Adrenal gland (tissue), 9 donors: ENCODE measurements at regions not wholly inside any gene's neighbourhood (a gene's known extent, or its start where the extent isn't known, plus 50 kb on each side); places are given as distances from the start of the nearest gene placed in this dataset.

ENCODE experiments used
- DNase-seq, 7 donors: peaks; one replicate each; pipeline ENCODE4 v3.0.0-alpha.2; 2019 to 2020
- H3K27ac ChIP-seq, 5 donors: fragments of 200-600 bp; sonication (generic) in 4 of 5; 1 replicate in 3 of 5; 2 replicates in 2 of 5; pipeline versions ENCODE4 v1.5.1 to v1.8.0; 2016 to 2020; ENCODE audit warnings: mild to moderate bottlenecking in 1 of 5
- H3K27me3 ChIP-seq: fragments of 200-600 bp; 2 replicates; pipeline ENCODE4 v1.8.0; 2021
- H3K36me3 ChIP-seq, 2 donors: fragments of 200-600 bp; replicated peaks in 1 of 2; 1 replicate in 1 of 2; 2 replicates in 1 of 2; pipeline versions ENCODE4 v1.5.1 to v1.8.0; 2018 to 2022
- H3K4me1 ChIP-seq, 2 donors: fragments of 200-600 bp; replicated peaks in 1 of 2; 1 replicate in 1 of 2; 2 replicates in 1 of 2; pipeline versions ENCODE4 v1.5.1 to v1.8.0; 2018 to 2021
- H3K4me3 ChIP-seq, 4 donors: fragments of 200-600 bp; sonication (generic) in 3 of 4; one replicate each; pipeline ENCODE4 v1.5.1; 2016 to 2018
- H3K9me3 ChIP-seq, 3 donors: fragments of 200-600 bp; sonication (generic) in 1 of 3; replicated peaks in 1 of 3; 1 replicate in 2 of 3; 2 replicates in 1 of 3; pipeline versions ENCODE4 v1.5.1 to v1.8.0; 2016 to 2021
- POLR2A ChIP-seq, 2 donors: fragments of 450-650 bp; IDR thresholded peaks; one replicate each; pipeline ENCODE4 v1.6.1; 2017; ENCODE audit warnings: antibody characterized with exemption in 2 of 2, mild to moderate bottlenecking in 2 of 2, moderate library complexity in 1 of 2
- WGBS, 4 donors: extraction: QIAGEN DNeasy Blood & Tissue Kit in 2 of 4; methylation state at CpG; one replicate each; pipeline versions ENCODE4 v1.1.5 to v1.1.7; 2013 to 2017; 5-methylcytosine and 5-hydroxymethylcytosine counted together
- intact Hi-C, 2 donors: fragments of 100-400 bp; cut with DNase I; formaldehyde crosslinking; loops; one replicate each; pipeline versions ENCODE4 v1.14.1 to v1.15.0; 2022 to 2023
- TF ChIP-seq, protein P1 (sequence below), 6 experiments: fragments of 450-650 bp in 4 of 6; fragments of 200-600 bp in 2 of 6; sonication (generic) in 1 of 6; IDR thresholded peaks; 1 replicate in 5 of 6; 2 replicates in 1 of 6; pipeline versions ENCODE4 v1.5.1 to v1.8.0; 2016 to 2021; ENCODE audit warnings: antibody characterized with exemption in 6 of 6, mild to moderate bottlenecking in 2 of 6, moderate library complexity in 1 of 6
- donor health status: healthy with polysubstance abuse.
- donor health status: Bipolar disorder and iron deficiency.
- donor health status: DM: yes; HTN: yes; CAD: no.
- donor health status: DM: no; HTN: no; CAD: no.
- donor health status: DM: no; HTN: no; CAD: no.

DNA sequence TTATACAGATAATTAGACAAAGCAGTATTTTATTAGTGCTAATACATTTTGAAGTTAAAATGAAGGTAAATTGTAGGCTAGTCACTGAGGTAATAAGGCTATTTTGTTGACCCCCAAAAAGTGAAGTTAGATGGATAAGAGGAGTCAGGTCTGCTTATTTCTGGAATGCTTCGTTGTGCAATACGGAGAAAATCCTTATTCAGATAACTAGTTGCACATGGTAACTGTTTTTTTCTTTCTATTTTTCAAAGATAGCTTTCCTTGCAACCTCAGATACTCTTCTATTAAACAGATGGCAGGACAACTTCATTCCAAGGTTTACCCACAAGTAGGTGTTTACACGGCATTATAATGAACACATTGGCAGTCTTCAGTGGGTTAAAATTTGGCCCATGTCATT, 101.1 kb downstream of the TMEM174 start:
- Histone ChIP-seq H3K9me3 (no peaks in the 10 kb centered on the region), H3K27me3 (peaks cover 6% of the 10 kb centered on the region), H3K4me3 (no peak overlapping the region), H3K36me3 (no peaks in the 10 kb centered on the region), H3K4me1 (peaks cover 0 to 7% of the 10 kb centered on the region in 2 donors), H3K27ac (no peak overlapping the region)
- 65 to 86% (median 81%) methylated on average over 3 of the region's 3 CpGs for WGBS, 4 donors
- no peak for DNase-seq
- no peak for TF ChIP-seq POLR2A (IDR thresholded peaks at IDR 0.05)
- TF ChIP-seq, protein P1, sequence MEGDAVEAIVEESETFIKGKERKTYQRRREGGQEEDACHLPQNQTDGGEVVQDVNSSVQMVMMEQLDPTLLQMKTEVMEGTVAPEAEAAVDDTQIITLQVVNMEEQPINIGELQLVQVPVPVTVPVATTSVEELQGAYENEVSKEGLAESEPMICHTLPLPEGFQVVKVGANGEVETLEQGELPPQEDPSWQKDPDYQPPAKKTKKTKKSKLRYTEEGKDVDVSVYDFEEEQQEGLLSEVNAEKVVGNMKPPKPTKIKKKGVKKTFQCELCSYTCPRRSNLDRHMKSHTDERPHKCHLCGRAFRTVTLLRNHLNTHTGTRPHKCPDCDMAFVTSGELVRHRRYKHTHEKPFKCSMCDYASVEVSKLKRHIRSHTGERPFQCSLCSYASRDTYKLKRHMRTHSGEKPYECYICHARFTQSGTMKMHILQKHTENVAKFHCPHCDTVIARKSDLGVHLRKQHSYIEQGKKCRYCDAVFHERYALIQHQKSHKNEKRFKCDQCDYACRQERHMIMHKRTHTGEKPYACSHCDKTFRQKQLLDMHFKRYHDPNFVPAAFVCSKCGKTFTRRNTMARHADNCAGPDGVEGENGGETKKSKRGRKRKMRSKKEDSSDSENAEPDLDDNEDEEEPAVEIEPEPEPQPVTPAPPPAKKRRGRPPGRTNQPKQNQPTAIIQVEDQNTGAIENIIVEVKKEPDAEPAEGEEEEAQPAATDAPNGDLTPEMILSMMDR (IDR thresholded peaks at IDR 0.05) = no peak
- intact Hi-C loops = no loop called here

DNA sequence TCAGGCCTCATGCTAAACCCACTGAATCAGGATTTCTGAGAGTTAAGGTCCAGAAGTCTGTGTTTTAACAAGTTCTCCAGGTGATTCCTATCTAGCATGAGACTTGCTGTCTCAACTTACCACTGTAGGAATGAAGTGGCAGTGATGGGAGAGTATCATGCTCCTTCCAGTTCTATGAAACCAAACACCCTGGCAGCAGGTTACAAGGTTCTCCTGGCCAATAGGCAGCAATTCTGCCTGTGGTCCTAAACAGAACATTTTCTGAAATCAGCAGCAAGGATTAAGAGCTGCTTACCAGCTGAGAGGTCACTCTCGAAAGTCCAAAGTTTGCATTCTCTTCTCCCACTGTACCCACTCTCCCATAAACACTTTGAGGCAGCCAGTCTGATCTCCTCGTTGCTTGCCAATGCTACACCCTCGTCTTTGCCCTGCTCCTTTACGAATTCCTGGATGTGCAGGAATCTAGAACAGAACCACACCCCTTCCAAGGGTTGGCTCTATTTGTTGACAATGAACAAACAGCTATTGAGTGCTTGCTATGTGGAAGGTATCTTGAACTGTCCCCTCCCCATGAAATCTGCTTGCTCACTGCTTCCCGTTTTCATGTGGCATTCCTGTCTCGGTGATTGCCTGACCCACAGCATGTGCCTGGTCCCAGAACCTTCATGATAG, 100.5 kb downstream of the TMEM174 start:
- H3K36me3 ChIP-seq = no peaks in the 10 kb centered on the region
- intact Hi-C loops = no loop called here
- 58 to 74% (median 64%) methylated on average over 6 of the region's 6 CpGs for WGBS, 4 donors
- peaks cover 0 to 7% of the 10 kb centered on the region in 2 donors for H3K4me1 ChIP-seq
- TF ChIP-seq, protein P1 (IDR thresholded peaks at IDR 0.05) = no peak
- TF ChIP-seq POLR2A (IDR thresholded peaks at IDR 0.05) = no peak
- DNase-seq = no peak
- no peaks in the 10 kb centered on the region for H3K9me3 ChIP-seq
- H3K27ac ChIP-seq = no peak overlapping the region
- H3K4me3 ChIP-seq = no peak overlapping the region
- peaks cover 2% of the 10 kb centered on the region for H3K27me3 ChIP-seq

DNA sequence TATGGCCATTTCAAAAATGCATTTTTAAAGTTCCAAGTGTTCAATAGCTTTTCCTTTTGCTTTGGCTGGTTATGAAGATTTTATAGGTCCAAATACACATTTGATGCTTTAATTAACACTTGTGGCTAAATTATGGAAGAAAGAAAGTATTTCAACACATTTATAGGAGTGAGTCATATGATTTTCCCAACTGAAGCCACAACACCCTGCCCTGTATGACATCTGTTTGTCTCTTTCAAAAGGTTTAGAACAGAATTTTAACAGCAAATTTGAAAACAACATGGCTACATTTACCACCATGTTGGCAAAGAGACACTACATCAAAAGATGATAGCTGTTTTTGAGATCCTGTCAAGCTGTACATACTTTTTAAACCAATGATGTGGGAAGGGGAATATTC, 99.4 kb downstream of the TMEM174 start:
- intact Hi-C loops = no loop called here
- Histone ChIP-seq H3K27me3 (peaks cover 2% of the 10 kb centered on the region), H3K36me3 (no peaks in the 10 kb centered on the region), H3K4me1 (peaks cover 0 to 7% of the 10 kb centered on the region in 2 donors), H3K27ac (no peak overlapping the region), H3K9me3 (no peaks in the 10 kb centered on the region), H3K4me3 (no peak overlapping the region)
- no peak for DNase-seq
- TF ChIP-seq, protein P1 (IDR thresholded peaks at IDR 0.05) = no peak
- TF ChIP-seq POLR2A (IDR thresholded peaks at IDR 0.05) = no peak

DNA sequence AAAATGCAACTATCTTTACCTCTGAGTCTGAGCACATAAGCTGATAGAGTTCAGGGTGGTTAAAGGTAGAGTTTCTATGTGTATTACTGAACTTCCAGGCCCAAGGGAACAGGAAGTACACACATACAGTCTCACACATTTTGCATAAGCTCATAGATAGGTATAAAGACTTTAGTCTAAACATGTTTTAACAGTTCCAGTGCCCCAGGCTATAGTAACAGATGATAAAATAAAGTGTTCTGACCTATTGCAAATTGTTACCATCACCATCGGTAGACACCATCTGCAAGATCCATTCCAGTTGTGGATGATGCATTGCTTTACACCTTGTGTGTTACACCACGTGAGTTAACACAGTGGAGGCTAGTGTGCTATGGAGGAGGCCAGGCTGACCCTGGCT, 95.8 kb downstream of the TMEM174 start:
- TF ChIP-seq, protein P1 (IDR thresholded peaks at IDR 0.05) = no peak
- TF ChIP-seq POLR2A (IDR thresholded peaks at IDR 0.05) = no peak
- H3K36me3 ChIP-seq = no peaks in the 10 kb centered on the region
- DNase-seq = no peak
- H3K27me3 ChIP-seq = peaks cover 2% of the 10 kb centered on the region
- 80 to 94% (median 86%) methylated on average over 2 of the region's 2 CpGs for WGBS, 4 donors
- H3K4me3 ChIP-seq = no peak overlapping the region
- intact Hi-C loops = no loop called here
- H3K4me1 ChIP-seq = no peaks in the 10 kb centered on the region
- no peaks in the 10 kb centered on the region for H3K9me3 ChIP-seq
- H3K27ac ChIP-seq = no peak overlapping the region
